RWPE2 (cell line): ENCODE measurements at regions not wholly inside any gene's neighbourhood (a gene's known extent, or its start where the extent isn't known, plus 50 kb on each side); places are given as distances from the start of the nearest gene placed in this dataset.

Experiments used
- ATAC-seq: fragments of 200-7000 bp; cut with Tn5 transposase; 3 replicates; pipeline ENCODE4 v1.9.1; 2021; ENCODE audit warnings: low read depth
- DNase-seq: peaks from one replicate; pipeline ENCODE4 v3.0.0-alpha.2; 2020; ENCODE audit warnings: low spot score
- H3K27ac ChIP-seq: fragments of 450-650 bp; 2 replicates; pipeline ENCODE4 v1.5.1; 2017; ENCODE audit warnings: mild to moderate bottlenecking; ENCODE audit not compliant: poor library complexity, severe bottlenecking
- H3K27me3 ChIP-seq: fragments of 250-450 bp; sonication (Bioruptor Pico); 2 replicates; pipeline ENCODE4 v1.5.1; 2021; ENCODE audit warnings: mild to moderate bottlenecking, moderate library complexity; ENCODE audit not compliant: insufficient read depth, poor library complexity, severe bottlenecking
- H3K36me3 ChIP-seq: fragments of 250-450 bp; sonication (Bioruptor Pico); 2 replicates; pipeline ENCODE4 v1.5.1; 2020; ENCODE audit warnings: low read depth, mild to moderate bottlenecking, moderate library complexity
- H3K4me1 ChIP-seq: fragments of 250-450 bp; sonication (Bioruptor Pico); 2 replicates; pipeline ENCODE4 v1.5.1; 2021; ENCODE audit warnings: mild to moderate bottlenecking, moderate library complexity; ENCODE audit not compliant: insufficient read depth, poor library complexity, severe bottlenecking
- H3K4me3 ChIP-seq: fragments of 250-450 bp; sonication (Bioruptor Pico); 2 replicates; pipeline ENCODE4 v1.5.1; 2021; ENCODE audit warnings: mild to moderate bottlenecking, moderate library complexity; ENCODE audit not compliant: severe bottlenecking
- H3K9me3 ChIP-seq: fragments of 250-450 bp; sonication (Bioruptor Pico); 2 replicates; pipeline ENCODE4 v1.5.1; 2021; ENCODE audit warnings: mild to moderate bottlenecking, moderate library complexity; ENCODE audit not compliant: severe bottlenecking
- CTCF ChIP-seq: fragments of 450-650 bp; IDR thresholded peaks from one replicate; pipeline ENCODE4 v1.5.1; 2017; ENCODE audit warnings: mild to moderate bottlenecking, moderate library complexity; ENCODE audit not compliant: poor library complexity, severe bottlenecking

- Histone ChIP-seq H3K36me3 (no peaks in the 10 kb centered on the region), H3K27me3 (no peaks in the 10 kb centered on the region), H3K9me3 (no peaks in the 10 kb centered on the region), H3K27ac (no peak overlapping the region), H3K4me3 (no peak overlapping the region), H3K4me1 (no peaks in the 10 kb centered on the region)
- no peak for TF ChIP-seq CTCF
- ATAC-seq (no peak), DNase-seq (no peak)
Measured at GRCh38 chr1:232696466-232696865, 66.5 kb upstream of the SIPA1L2 start.

- DNase-seq (no peak), ATAC-seq (no peak)
- no peak for TF ChIP-seq CTCF
- no peaks in the 10 kb centered on the region for H3K36me3 ChIP-seq
- H3K4me3 ChIP-seq = no peak overlapping the region
- no peaks in the 10 kb centered on the region for H3K9me3 ChIP-seq
- no peaks in the 10 kb centered on the region for H3K27me3 ChIP-seq
- H3K27ac ChIP-seq = no peak overlapping the region
- H3K4me1 ChIP-seq = no peaks in the 10 kb centered on the region
Measured at GRCh38 chr1:232697187-232697822, 67.4 kb upstream of the SIPA1L2 start.

- Histone ChIP-seq H3K4me1 (peaks cover 7% of the 10 kb centered on the region), H3K27me3 (no peaks in the 10 kb centered on the region), H3K4me3 (no peak overlapping the region), H3K27ac (no peak overlapping the region), H3K36me3 (no peaks in the 10 kb centered on the region), H3K9me3 (no peaks in the 10 kb centered on the region)
- no peak for ATAC-seq
- TF ChIP-seq CTCF = no peak
- DNase-seq = no peak
Measured at GRCh38 chr1:232699814-232700213, 69.9 kb upstream of the SIPA1L2 start.

GRCh38 chr1:232702911-232703310 is 73.0 kb upstream of the SIPA1L2 start:
- no peak overlapping the region for H3K27ac ChIP-seq
- no peak overlapping the region for H3K4me3 ChIP-seq
- no peaks in the 10 kb centered on the region for H3K27me3 ChIP-seq
- DNase-seq = no peak
- ATAC-seq = no peak
- H3K36me3 ChIP-seq = no peaks in the 10 kb centered on the region
- no peak for TF ChIP-seq CTCF
- peaks cover 21% of the 10 kb centered on the region for H3K4me1 ChIP-seq
- no peaks in the 10 kb centered on the region for H3K9me3 ChIP-seq

- ATAC-seq (no peak), DNase-seq (no peak)
- no peaks in the 10 kb centered on the region for H3K36me3 ChIP-seq
- no peak overlapping the region for H3K4me3 ChIP-seq
- peak overlapping the region; percentile 32 for H3K27ac ChIP-seq
- no peaks in the 10 kb centered on the region for H3K9me3 ChIP-seq
- no peak for TF ChIP-seq CTCF
- H3K4me1 ChIP-seq = peaks cover 26% of the 10 kb centered on the region
- H3K27me3 ChIP-seq = no peaks in the 10 kb centered on the region
Measured at GRCh38 chr1:232704256-232704655, 74.3 kb upstream of the SIPA1L2 start.
